ENCODE measurements at regions not wholly inside any gene's neighbourhood (a gene's known extent, or its start where the extent isn't known, plus 50 kb on each side); places are given as distances from the start of the nearest gene placed in this dataset.

GRCh38 chr10:71131096-71131495 is 81.3 kb upstream of the UNC5B start:
- no peak overlapping the region for H3K27ac Mint-ChIP-seq (ENCODE audit: unreplicated experiment)
- no peaks in the 10 kb centered on the region for H3K36me3 Mint-ChIP-seq (ENCODE audit: low read depth, unreplicated experiment)
- no peak overlapping the region for H3K4me3 Mint-ChIP-seq (ENCODE audit: unreplicated experiment)
- TF ChIP-seq, protein P1, sequence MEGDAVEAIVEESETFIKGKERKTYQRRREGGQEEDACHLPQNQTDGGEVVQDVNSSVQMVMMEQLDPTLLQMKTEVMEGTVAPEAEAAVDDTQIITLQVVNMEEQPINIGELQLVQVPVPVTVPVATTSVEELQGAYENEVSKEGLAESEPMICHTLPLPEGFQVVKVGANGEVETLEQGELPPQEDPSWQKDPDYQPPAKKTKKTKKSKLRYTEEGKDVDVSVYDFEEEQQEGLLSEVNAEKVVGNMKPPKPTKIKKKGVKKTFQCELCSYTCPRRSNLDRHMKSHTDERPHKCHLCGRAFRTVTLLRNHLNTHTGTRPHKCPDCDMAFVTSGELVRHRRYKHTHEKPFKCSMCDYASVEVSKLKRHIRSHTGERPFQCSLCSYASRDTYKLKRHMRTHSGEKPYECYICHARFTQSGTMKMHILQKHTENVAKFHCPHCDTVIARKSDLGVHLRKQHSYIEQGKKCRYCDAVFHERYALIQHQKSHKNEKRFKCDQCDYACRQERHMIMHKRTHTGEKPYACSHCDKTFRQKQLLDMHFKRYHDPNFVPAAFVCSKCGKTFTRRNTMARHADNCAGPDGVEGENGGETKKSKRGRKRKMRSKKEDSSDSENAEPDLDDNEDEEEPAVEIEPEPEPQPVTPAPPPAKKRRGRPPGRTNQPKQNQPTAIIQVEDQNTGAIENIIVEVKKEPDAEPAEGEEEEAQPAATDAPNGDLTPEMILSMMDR (IDR thresholded peaks at IDR 0.05; ENCODE audit: unreplicated experiment), result no peak
- no peak for DNase-seq (ENCODE audit: low spot score)
- H3K4me1 Mint-ChIP-seq (ENCODE audit: unreplicated experiment), result peaks cover 41% of the 10 kb centered on the region
- H3K9me3 Mint-ChIP-seq (ENCODE audit: unreplicated experiment), result no peaks in the 10 kb centered on the region
- H3K27me3 Mint-ChIP-seq (ENCODE audit: unreplicated experiment), result peaks cover 7% of the 10 kb centered on the region

GRCh38 chr10:71131508-71132088 is 80.8 kb upstream of the UNC5B start:
- H3K27ac Mint-ChIP-seq (ENCODE audit: unreplicated experiment), result no peak overlapping the region
- H3K4me1 Mint-ChIP-seq (ENCODE audit: unreplicated experiment), result peaks cover 46% of the 10 kb centered on the region
- no peak overlapping the region for H3K4me3 Mint-ChIP-seq (ENCODE audit: unreplicated experiment)
- no peaks in the 10 kb centered on the region for H3K9me3 Mint-ChIP-seq (ENCODE audit: unreplicated experiment)
- peaks cover 9% of the 10 kb centered on the region for H3K27me3 Mint-ChIP-seq (ENCODE audit: unreplicated experiment)
- no peaks in the 10 kb centered on the region for H3K36me3 Mint-ChIP-seq (ENCODE audit: low read depth, unreplicated experiment)
- TF ChIP-seq, protein P1 (IDR thresholded peaks at IDR 0.05; ENCODE audit: unreplicated experiment), result no peak
- no peak for DNase-seq (ENCODE audit: low spot score)

GRCh38 chr10:71132321-71132810 is 80.0 kb upstream of the UNC5B start:
- Mint-ChIP-seq H3K36me3 (ENCODE audit: low read depth, unreplicated experiment) (no peaks in the 10 kb centered on the region), H3K27me3 (ENCODE audit: unreplicated experiment) (peaks cover 9% of the 10 kb centered on the region), H3K27ac (ENCODE audit: unreplicated experiment) (no peak overlapping the region), H3K9me3 (ENCODE audit: unreplicated experiment) (no peaks in the 10 kb centered on the region), H3K4me3 (ENCODE audit: unreplicated experiment) (peak overlapping the region; percentile 47), H3K4me1 (ENCODE audit: unreplicated experiment) (peaks cover 48% of the 10 kb centered on the region)
- peak; percentile 34 for DNase-seq (ENCODE audit: low spot score)
- TF ChIP-seq, protein P1 (IDR thresholded peaks at IDR 0.05; ENCODE audit: unreplicated experiment), result no peak

- Mint-ChIP-seq H3K27me3 (ENCODE audit: unreplicated experiment) (peaks cover 11% of the 10 kb centered on the region), H3K27ac (ENCODE audit: unreplicated experiment) (no peak overlapping the region), H3K36me3 (ENCODE audit: low read depth, unreplicated experiment) (no peaks in the 10 kb centered on the region), H3K9me3 (ENCODE audit: unreplicated experiment) (no peaks in the 10 kb centered on the region), H3K4me1 (ENCODE audit: unreplicated experiment) (peaks cover 41% of the 10 kb centered on the region), H3K4me3 (ENCODE audit: unreplicated experiment) (no peak overlapping the region)
- no peak for DNase-seq (ENCODE audit: low spot score)
- TF ChIP-seq, protein P1 (IDR thresholded peaks at IDR 0.05; ENCODE audit: unreplicated experiment), result no peak
Measured at GRCh38 chr10:71133710-71134686, 78.4 kb upstream of the UNC5B start.
